ENCODE measurements at regions not wholly inside any gene's neighbourhood (a gene's known extent, or its start where the extent isn't known, plus 50 kb on each side); places are given as distances from the start of the nearest gene placed in this dataset.

- Mint-ChIP-seq H3K27me3 (ENCODE audit: low read depth, poor library complexity) (no peaks in the 10 kb centered on the region), H3K36me3 (ENCODE audit: low read depth) (no peaks in the 10 kb centered on the region), H3K9me3 (no peaks in the 10 kb centered on the region), H3K27ac (no peak overlapping the region), H3K4me3 (no peak overlapping the region), H3K4me1 (no peaks in the 10 kb centered on the region)
- TF ChIP-seq, protein P1, sequence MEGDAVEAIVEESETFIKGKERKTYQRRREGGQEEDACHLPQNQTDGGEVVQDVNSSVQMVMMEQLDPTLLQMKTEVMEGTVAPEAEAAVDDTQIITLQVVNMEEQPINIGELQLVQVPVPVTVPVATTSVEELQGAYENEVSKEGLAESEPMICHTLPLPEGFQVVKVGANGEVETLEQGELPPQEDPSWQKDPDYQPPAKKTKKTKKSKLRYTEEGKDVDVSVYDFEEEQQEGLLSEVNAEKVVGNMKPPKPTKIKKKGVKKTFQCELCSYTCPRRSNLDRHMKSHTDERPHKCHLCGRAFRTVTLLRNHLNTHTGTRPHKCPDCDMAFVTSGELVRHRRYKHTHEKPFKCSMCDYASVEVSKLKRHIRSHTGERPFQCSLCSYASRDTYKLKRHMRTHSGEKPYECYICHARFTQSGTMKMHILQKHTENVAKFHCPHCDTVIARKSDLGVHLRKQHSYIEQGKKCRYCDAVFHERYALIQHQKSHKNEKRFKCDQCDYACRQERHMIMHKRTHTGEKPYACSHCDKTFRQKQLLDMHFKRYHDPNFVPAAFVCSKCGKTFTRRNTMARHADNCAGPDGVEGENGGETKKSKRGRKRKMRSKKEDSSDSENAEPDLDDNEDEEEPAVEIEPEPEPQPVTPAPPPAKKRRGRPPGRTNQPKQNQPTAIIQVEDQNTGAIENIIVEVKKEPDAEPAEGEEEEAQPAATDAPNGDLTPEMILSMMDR (IDR thresholded peaks at IDR 0.05): no peak
- DNase-seq: no peak
Measured at GRCh38 chr5:103620851-103621547, 58.4 kb upstream of the NUDT12 start.

- Mint-ChIP-seq H3K27ac (no peak overlapping the region), H3K9me3 (no peaks in the 10 kb centered on the region), H3K27me3 (ENCODE audit: low read depth, poor library complexity) (no peaks in the 10 kb centered on the region), H3K4me3 (no peak overlapping the region), H3K36me3 (ENCODE audit: low read depth) (no peaks in the 10 kb centered on the region), H3K4me1 (no peaks in the 10 kb centered on the region)
- DNase-seq: no peak
- TF ChIP-seq, protein P1 (IDR thresholded peaks at IDR 0.05): no peak
Measured at GRCh38 chr5:103617913-103618312, 55.3 kb upstream of the NUDT12 start.

DNA sequence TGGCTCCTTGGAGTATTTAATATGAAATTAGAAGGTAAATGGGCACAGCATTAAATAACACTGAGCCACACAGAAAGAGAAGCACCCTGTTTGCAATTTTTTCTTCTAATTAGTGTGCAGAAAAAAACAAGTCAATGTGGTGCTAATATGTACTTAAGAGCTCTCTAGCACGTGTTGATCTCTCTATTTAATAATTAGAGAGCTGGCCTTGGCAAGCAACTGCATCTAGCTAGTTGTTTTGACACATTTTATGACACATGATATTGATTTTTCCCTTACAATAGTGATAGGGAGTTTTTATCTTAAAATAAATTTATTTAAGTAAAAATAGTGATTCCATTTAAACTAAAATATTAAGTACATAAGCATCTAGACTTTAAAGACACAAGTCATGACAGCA, 54.5 kb upstream of the NUDT12 start:
- TF ChIP-seq, protein P1 (IDR thresholded peaks at IDR 0.05): no peak
- Mint-ChIP-seq H3K4me3 (no peak overlapping the region), H3K36me3 (ENCODE audit: low read depth) (no peaks in the 10 kb centered on the region), H3K9me3 (no peaks in the 10 kb centered on the region), H3K27ac (no peak overlapping the region), H3K4me1 (no peaks in the 10 kb centered on the region), H3K27me3 (ENCODE audit: low read depth, poor library complexity) (no peaks in the 10 kb centered on the region)
- DNase-seq: no peak

DNA sequence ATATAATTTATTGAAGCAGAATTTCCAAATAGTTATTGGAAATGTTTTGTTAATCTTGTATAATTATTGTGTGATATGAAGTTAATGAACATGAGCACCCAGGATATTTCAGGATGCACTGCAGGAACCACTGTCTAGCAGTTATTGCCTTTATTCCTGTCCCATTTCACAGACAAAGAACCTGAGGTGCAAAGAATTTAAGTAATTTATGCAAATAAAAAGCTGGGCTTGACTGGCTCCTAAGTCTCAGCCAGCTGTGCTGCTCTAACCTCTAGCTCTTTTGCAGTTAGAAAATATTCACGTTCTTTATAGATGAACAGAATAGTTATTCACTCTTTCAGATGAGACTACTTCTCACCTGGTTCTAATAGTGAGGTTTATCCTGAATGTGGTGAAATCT, 50.0 kb upstream of the NUDT12 start:
- Mint-ChIP-seq H3K27me3 (ENCODE audit: low read depth, poor library complexity) (no peaks in the 10 kb centered on the region), H3K4me3 (no peak overlapping the region), H3K36me3 (ENCODE audit: low read depth) (no peaks in the 10 kb centered on the region), H3K27ac (no peak overlapping the region), H3K9me3 (peaks cover 3% of the 10 kb centered on the region), H3K4me1 (no peaks in the 10 kb centered on the region)
- TF ChIP-seq, protein P1 (IDR thresholded peaks at IDR 0.05): no peak
- no peak for DNase-seq

Data from nephron progenitor cell (in vitro differentiated cells).